Nephron progenitor cell (in vitro differentiated cells): ENCODE measurements at regions not wholly inside any gene's neighbourhood (a gene's known extent, or its start where the extent isn't known, plus 50 kb on each side); places are given as distances from the start of the nearest gene placed in this dataset.
"Not testable (repeated sequence)": the region's sequence is repeated elsewhere in the genome, so short reads cannot be mapped to it uniquely, and the experiment has no call there.

Experiments
- DNase-seq: peaks from one replicate; pipeline ENCODE4 v3.0.0; 2021
- H3K27ac Mint-ChIP-seq: 2 replicates; pipeline ENCODE4 v1.8.0; 2021; ENCODE audit warnings: mild to moderate bottlenecking, moderate library complexity, mixed read lengths
- H3K27me3 Mint-ChIP-seq: 2 replicates; pipeline ENCODE4 v1.8.0; 2021; ENCODE audit warnings: mild to moderate bottlenecking, low read depth, mixed read lengths; ENCODE audit not compliant: poor library complexity
- H3K36me3 Mint-ChIP-seq: 2 replicates; pipeline ENCODE4 v1.8.0; 2021; ENCODE audit warnings: low read depth, mixed read lengths
- H3K4me1 Mint-ChIP-seq: 2 replicates; pipeline ENCODE4 v1.8.0; 2021; ENCODE audit warnings: mixed read lengths
- H3K4me3 Mint-ChIP-seq: 2 replicates; pipeline ENCODE4 v1.8.0; 2021; ENCODE audit warnings: mild to moderate bottlenecking, moderate library complexity, mixed read lengths
- H3K9me3 Mint-ChIP-seq: 2 replicates; pipeline ENCODE4 v1.8.0; 2021; ENCODE audit warnings: mild to moderate bottlenecking, moderate library complexity, mixed read lengths
- TF ChIP-seq, protein P1 (sequence below): fragments of 200-600 bp; sonication (generic); IDR thresholded peaks from 2 replicates; pipeline ENCODE4 v1.5.0; 2021; ENCODE audit warnings: antibody characterized with exemption

- no peak for DNase-seq
- Mint-ChIP-seq H3K4me3 (no peak overlapping the region), H3K36me3 (peaks cover 10% of the 10 kb centered on the region), H3K4me1 (no peaks in the 10 kb centered on the region), H3K27ac (no peak overlapping the region), H3K9me3 (peaks cover 51% of the 10 kb centered on the region), H3K27me3 (no peaks in the 10 kb centered on the region)
- TF ChIP-seq, protein P1, sequence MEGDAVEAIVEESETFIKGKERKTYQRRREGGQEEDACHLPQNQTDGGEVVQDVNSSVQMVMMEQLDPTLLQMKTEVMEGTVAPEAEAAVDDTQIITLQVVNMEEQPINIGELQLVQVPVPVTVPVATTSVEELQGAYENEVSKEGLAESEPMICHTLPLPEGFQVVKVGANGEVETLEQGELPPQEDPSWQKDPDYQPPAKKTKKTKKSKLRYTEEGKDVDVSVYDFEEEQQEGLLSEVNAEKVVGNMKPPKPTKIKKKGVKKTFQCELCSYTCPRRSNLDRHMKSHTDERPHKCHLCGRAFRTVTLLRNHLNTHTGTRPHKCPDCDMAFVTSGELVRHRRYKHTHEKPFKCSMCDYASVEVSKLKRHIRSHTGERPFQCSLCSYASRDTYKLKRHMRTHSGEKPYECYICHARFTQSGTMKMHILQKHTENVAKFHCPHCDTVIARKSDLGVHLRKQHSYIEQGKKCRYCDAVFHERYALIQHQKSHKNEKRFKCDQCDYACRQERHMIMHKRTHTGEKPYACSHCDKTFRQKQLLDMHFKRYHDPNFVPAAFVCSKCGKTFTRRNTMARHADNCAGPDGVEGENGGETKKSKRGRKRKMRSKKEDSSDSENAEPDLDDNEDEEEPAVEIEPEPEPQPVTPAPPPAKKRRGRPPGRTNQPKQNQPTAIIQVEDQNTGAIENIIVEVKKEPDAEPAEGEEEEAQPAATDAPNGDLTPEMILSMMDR, result no peak
Measured at GRCh38 chr3:26281284-26281985, 341.1 kb upstream of the LRRC3B start.

DNA sequence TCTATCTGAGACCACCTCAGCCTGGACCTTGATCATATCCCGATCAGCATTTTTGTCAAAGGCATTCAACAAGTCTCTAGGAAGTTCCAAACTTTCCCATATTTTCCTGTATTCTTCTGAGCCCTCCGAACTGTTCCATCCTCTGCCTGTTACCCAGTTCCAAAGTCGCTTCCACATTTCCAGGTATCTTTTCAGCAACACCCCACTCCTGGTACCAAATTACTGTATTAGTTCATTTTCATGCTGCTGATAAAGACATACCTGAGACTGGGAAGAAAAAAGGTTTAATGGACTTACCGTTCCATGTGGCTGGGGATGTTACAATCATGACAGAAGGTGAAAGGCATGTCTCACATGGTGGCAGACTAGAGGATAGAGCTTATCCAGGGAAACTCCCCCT, 338.1 kb upstream of the LRRC3B start:
- H3K4me3 Mint-ChIP-seq, H3K4me1 Mint-ChIP-seq, H3K27ac Mint-ChIP-seq, DNase-seq, H3K27me3 Mint-ChIP-seq: not testable (repeated sequence)
- Mint-ChIP-seq H3K9me3 (peaks cover 55% of the 10 kb centered on the region), H3K36me3 (peaks cover 10% of the 10 kb centered on the region)

DNA sequence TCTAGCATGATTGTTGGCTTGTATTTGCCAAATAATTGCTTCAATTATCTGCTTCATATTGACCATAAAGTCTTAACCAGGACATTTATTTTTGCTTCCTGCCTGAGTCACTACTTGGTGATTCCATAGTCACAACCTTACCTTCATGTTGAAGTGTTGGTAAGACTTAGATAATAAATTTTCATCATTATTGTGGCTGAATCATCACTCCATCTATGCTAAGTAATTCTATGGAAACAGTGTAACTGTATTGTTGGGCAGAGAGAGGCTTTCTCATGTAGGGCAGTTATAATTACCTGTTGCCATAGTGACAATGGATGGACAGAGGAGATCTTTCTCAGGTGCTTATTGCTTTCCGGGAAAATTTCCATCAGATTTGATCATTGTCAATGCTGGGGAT, 330.7 kb upstream of the LRRC3B start:
- Mint-ChIP-seq H3K4me1 (peaks cover 5% of the 10 kb centered on the region), H3K27me3 (no peaks in the 10 kb centered on the region), H3K36me3 (no peaks in the 10 kb centered on the region), H3K27ac (no peak overlapping the region), H3K4me3 (no peak overlapping the region), H3K9me3 (peaks cover 3% of the 10 kb centered on the region)
- DNase-seq, result no peak
- TF ChIP-seq, protein P1, result no peak

DNA sequence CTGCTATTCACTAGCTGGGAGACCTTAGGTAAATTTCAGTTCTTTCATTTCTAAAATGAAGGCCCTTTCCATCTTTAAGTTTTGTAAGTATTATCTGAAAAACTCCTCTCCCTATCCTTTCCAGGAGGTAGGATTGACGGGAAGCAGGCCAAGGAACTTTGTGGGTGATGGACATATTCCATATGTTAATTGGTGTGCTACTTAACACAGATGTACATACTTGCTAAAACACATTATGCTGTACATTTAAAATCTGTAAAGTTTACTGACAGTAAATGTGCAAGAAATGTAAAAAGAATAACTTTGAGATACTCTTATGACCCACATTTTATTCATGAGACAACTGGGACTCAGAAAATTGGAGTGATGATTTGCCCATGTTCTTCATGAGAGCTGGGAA, 329.8 kb upstream of the LRRC3B start:
- Mint-ChIP-seq H3K27ac (no peak overlapping the region), H3K4me3 (no peak overlapping the region), H3K27me3 (no peaks in the 10 kb centered on the region), H3K9me3 (peaks cover 3% of the 10 kb centered on the region), H3K36me3 (no peaks in the 10 kb centered on the region), H3K4me1 (peaks cover 5% of the 10 kb centered on the region)
- TF ChIP-seq, protein P1, result no peak
- DNase-seq, result no peak

DNA sequence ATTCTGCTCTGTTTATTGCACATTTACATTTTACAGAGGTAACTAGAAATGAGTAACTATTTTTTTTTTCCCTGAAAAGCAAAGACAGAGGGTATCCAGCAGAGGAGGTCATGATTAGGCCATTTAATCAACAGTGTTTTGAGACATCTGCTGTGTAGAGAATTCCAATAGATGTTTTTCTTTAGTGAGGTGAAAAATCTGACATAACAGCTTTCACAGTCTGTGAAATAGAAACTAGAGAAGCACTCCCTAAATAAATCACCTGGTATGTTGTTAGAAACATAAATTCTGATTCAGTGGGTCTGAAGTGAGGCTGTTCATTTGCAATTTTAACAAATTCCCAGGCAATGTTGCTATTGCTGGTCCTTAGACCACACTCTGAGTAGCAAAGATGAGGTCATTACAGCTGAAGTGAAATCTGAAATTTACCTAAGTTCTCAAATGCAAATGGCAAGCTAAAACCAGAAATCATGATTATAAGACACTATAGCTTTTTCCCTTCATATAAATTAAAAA, 329.2 kb upstream of the LRRC3B start:
- no peak for DNase-seq
- H3K9me3 Mint-ChIP-seq, result peaks cover 3% of the 10 kb centered on the region
- H3K36me3 Mint-ChIP-seq, result no peaks in the 10 kb centered on the region
- no peak overlapping the region for H3K4me3 Mint-ChIP-seq
- no peaks in the 10 kb centered on the region for H3K27me3 Mint-ChIP-seq
- TF ChIP-seq, protein P1, result no peak
- peaks cover 5% of the 10 kb centered on the region for H3K4me1 Mint-ChIP-seq
- H3K27ac Mint-ChIP-seq, result no peak overlapping the region

DNA sequence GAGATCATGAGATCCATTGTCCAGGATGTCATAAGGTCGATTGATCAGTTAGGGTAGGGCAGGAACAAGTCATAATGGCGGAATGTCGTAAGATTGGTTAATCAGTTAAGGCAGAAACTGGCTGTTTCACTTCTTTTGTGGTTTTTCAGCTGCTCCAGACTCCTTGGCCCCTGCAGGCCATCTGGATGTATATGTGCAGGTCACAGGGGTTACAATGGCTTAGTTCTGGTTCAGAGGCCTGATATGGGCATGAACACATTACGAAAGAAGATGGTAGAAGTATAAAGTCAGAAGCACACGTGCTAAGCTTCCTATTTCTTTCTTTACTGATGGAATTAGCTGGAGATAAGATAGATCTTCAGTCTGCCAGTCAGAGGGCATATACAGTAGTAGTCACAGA, 315.4 kb upstream of the LRRC3B start:
- H3K27me3 Mint-ChIP-seq, result peaks cover 7% of the 10 kb centered on the region
- no peaks in the 10 kb centered on the region for H3K4me1 Mint-ChIP-seq
- H3K9me3 Mint-ChIP-seq, result peaks cover 9% of the 10 kb centered on the region
- no peak overlapping the region for H3K27ac Mint-ChIP-seq
- H3K36me3 Mint-ChIP-seq, result no peaks in the 10 kb centered on the region
- H3K4me3 Mint-ChIP-seq, result no peak overlapping the region
- DNase-seq, result no peak
- TF ChIP-seq, protein P1, result no peak
